ENCODE measurements at regions not wholly inside any gene's neighbourhood (a gene's known extent, or its start where the extent isn't known, plus 50 kb on each side); places are given as distances from the start of the nearest gene placed in this dataset.
A peak's percentile ranks its signal among the peaks of the same experiment; 100 is the strongest.

DNA sequence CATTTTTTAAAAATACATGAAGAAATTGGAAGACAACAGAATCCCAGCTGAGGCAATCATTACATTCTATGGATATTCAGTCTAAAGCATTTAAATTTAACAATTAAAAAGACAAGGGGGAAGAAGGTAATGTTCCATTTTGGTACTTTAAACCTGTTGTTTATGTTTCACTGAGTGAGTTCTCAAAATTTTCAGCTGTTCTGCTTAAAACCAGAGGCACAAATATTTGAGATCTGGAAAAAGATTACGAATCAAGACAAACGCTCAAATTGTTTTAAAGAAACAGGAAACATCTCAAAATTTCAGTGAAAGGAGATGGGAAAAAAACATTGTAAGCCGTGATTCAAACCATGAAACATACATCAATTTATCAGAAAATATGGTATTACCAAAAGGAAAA is 656.2 kb upstream of the CHAC2 start:
- DNase-seq (ENCODE audit: low spot score) = no peak
- no peak overlapping the region for H3K4me3 ChIP-seq (ENCODE audit: low read depth, low read length, poor library complexity, severe bottlenecking)
- H3K27ac ChIP-seq (ENCODE audit: low read depth, low read length, poor library complexity, severe bottlenecking) = no peak overlapping the region
- BruUV-seq (replicated peaks) = no TSS peak
- CTCF ChIA-PET = no interaction called here
- intact Hi-C loops (cut with micrococcal nuclease; ENCODE audit: unreplicated experiment) = no loop called here
- H3K36me3 ChIP-seq (ENCODE audit: insufficient read depth, low read length, poor library complexity, severe bottlenecking) = no peaks in the 10 kb centered on the region
- no peaks in the 10 kb centered on the region for H3K27me3 ChIP-seq (replicated peaks; ENCODE audit: insufficient read depth, low read depth, low read length, poor library complexity)
- no peaks in the 10 kb centered on the region for H3K9me3 ChIP-seq (ENCODE audit: low read depth, low read length, poor library complexity, severe bottlenecking)
- H3K4me1 ChIP-seq (ENCODE audit: insufficient read depth, low read length, poor library complexity, severe bottlenecking) = no peaks in the 10 kb centered on the region
- TF ChIP-seq EZH2 (IDR thresholded peaks at IDR 0.05; ENCODE audit: borderline replicate concordance, low read depth, low read length, poor library complexity, severe bottlenecking) = no peak
- TF ChIP-seq CTCF (conservative IDR thresholded peaks at IDR 0.05; ENCODE audit: low read depth, low read length) = no peak
- POLR2A ChIA-PET (ENCODE audit: low non-redundant PET) = no interaction called here

DNA sequence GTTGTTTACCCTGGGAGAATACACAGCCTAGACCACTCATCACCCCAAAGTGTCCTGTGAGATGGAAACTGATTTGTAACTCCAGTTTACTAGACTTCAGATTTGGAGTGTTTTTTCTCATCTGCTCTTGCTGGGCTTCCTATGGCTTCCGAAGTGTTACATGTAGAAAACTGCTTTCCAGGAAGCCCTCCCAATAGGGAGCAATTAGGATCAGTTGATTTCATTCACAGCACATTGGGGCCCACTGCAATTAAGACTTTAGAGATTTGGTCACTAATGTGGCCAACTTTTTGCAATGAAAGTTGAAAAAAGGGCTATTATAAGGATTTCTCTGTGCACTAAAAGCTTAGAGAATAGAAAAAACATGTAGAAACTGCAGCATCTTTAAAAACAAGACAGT is 656.6 kb upstream of the CHAC2 start:
- POLR2A ChIA-PET (ENCODE audit: low non-redundant PET) = no interaction called here
- no peaks in the 10 kb centered on the region for H3K36me3 ChIP-seq (ENCODE audit: insufficient read depth, low read length, poor library complexity, severe bottlenecking)
- BruUV-seq (replicated peaks) = no TSS peak

GRCh38 chr2:53108246-53108645 is 659.4 kb upstream of the CHAC2 start:
- DNase-seq (ENCODE audit: low spot score) = no peak
- TF ChIP-seq EZH2 (IDR thresholded peaks at IDR 0.05; ENCODE audit: borderline replicate concordance, low read depth, low read length, poor library complexity, severe bottlenecking) (no peak), CTCF (conservative IDR thresholded peaks at IDR 0.05; ENCODE audit: low read depth, low read length) (no peak)
- no TSS peak for BruUV-seq (replicated peaks)
- Histone ChIP-seq H3K4me1 (ENCODE audit: insufficient read depth, low read length, poor library complexity, severe bottlenecking) (no peaks in the 10 kb centered on the region), H3K27me3 (replicated peaks; ENCODE audit: insufficient read depth, low read depth, low read length, poor library complexity) (no peaks in the 10 kb centered on the region), H3K27ac (ENCODE audit: low read depth, low read length, poor library complexity, severe bottlenecking) (no peak overlapping the region), H3K4me3 (ENCODE audit: low read depth, low read length, poor library complexity, severe bottlenecking) (no peak overlapping the region), H3K9me3 (ENCODE audit: low read depth, low read length, poor library complexity, severe bottlenecking) (no peaks in the 10 kb centered on the region), H3K36me3 (ENCODE audit: insufficient read depth, low read length, poor library complexity, severe bottlenecking) (no peaks in the 10 kb centered on the region)
- CTCF ChIA-PET = no interaction called here
- POLR2A ChIA-PET (ENCODE audit: low non-redundant PET) = no interaction called here
- intact Hi-C loops (cut with micrococcal nuclease; ENCODE audit: unreplicated experiment) = no loop called here

More for the DNA sequence above, 656.6 kb upstream of the CHAC2 start:
- Histone ChIP-seq H3K4me1 (ENCODE audit: insufficient read depth, low read length, poor library complexity, severe bottlenecking) (no peaks in the 10 kb centered on the region), H3K4me3 (ENCODE audit: low read depth, low read length, poor library complexity, severe bottlenecking) (no peak overlapping the region), H3K27ac (ENCODE audit: low read depth, low read length, poor library complexity, severe bottlenecking) (no peak overlapping the region), H3K9me3 (ENCODE audit: low read depth, low read length, poor library complexity, severe bottlenecking) (no peaks in the 10 kb centered on the region), H3K27me3 (replicated peaks; ENCODE audit: insufficient read depth, low read depth, low read length, poor library complexity) (no peaks in the 10 kb centered on the region)
- intact Hi-C loops (cut with micrococcal nuclease; ENCODE audit: unreplicated experiment) = no loop called here
- DNase-seq (ENCODE audit: low spot score) = peak; percentile 2
- CTCF ChIA-PET = no interaction called here
- TF ChIP-seq CTCF (conservative IDR thresholded peaks at IDR 0.05; ENCODE audit: low read depth, low read length) (no peak), EZH2 (IDR thresholded peaks at IDR 0.05; ENCODE audit: borderline replicate concordance, low read depth, low read length, poor library complexity, severe bottlenecking) (no peak)
